GM21786 (cell line): ENCODE measurements at regions not wholly inside any gene's neighbourhood (a gene's known extent, or its start where the extent isn't known, plus 50 kb on each side); places are given as distances from the start of the nearest gene placed in this dataset.

ENCODE experiments used
- ATAC-seq: cut with Tn5 transposase; IDR thresholded peaks from one replicate; pipeline ENCODE4 v1.9.1; 2021; ENCODE audit not compliant: unreplicated experiment

GRCh38 chr3:124395584-124396338 lies 334.5 kb upstream of the UMPS start:
- ATAC-seq = no peak

- ATAC-seq = no peak
These were observed 333.8 kb upstream of the UMPS start for GRCh38 chr3:124396339-124396950.

GRCh38 chr3:124397088-124397487 lies 333.2 kb upstream of the UMPS start:
- no peak for ATAC-seq

GRCh38 chr3:124398594-124398993 lies 331.7 kb upstream of the UMPS start:
- no peak for ATAC-seq

- no peak for ATAC-seq
These were observed 328.4 kb upstream of the UMPS start for GRCh38 chr3:124401843-124402242.

- ATAC-seq = no peak
These were observed 327.5 kb upstream of the UMPS start for GRCh38 chr3:124402791-124403190.

GRCh38 chr3:124404621-124405020 lies 325.6 kb upstream of the UMPS start:
- ATAC-seq = no peak

GRCh38 chr3:124407260-124407659 lies 323.0 kb upstream of the UMPS start:
- ATAC-seq = no peak

GRCh38 chr3:124409650-124410275 lies 320.5 kb upstream of the UMPS start:
- ATAC-seq = no peak

GRCh38 chr3:124410471-124410870 lies 319.8 kb upstream of the UMPS start:
- no peak for ATAC-seq

GRCh38 chr3:124411728-124412127 lies 318.5 kb upstream of the UMPS start:
- ATAC-seq = no peak

GRCh38 chr3:124412644-124413043 lies 317.6 kb upstream of the UMPS start:
- ATAC-seq = no peak

GRCh38 chr3:124413393-124413792 lies 316.9 kb upstream of the UMPS start:
- no peak for ATAC-seq

GRCh38 chr3:124413989-124414598 lies 316.2 kb upstream of the UMPS start:
- no peak for ATAC-seq

GRCh38 chr3:124415446-124415960 lies 314.7 kb upstream of the UMPS start:
- ATAC-seq = no peak

GRCh38 chr3:124419303-124419702 lies 310.9 kb upstream of the UMPS start:
- no peak for ATAC-seq

- ATAC-seq = no peak
These were observed 309.9 kb upstream of the UMPS start for GRCh38 chr3:124420392-124420791.

GRCh38 chr3:124422805-124423204 lies 307.4 kb upstream of the UMPS start:
- no peak for ATAC-seq

- no peak for ATAC-seq
These were observed 305.9 kb upstream of the UMPS start for GRCh38 chr3:124424396-124424795.

GRCh38 chr3:124425972-124426371 lies 304.3 kb upstream of the UMPS start:
- ATAC-seq = no peak

GRCh38 chr3:124428372-124429128 lies 301.7 kb upstream of the UMPS start:
- ATAC-seq = no peak
